ENCODE measurements at regions not wholly inside any gene's neighbourhood (a gene's known extent, or its start where the extent isn't known, plus 50 kb on each side); places are given as distances from the start of the nearest gene placed in this dataset.

GRCh38 chr1:30263405-30263804 is 460.0 kb downstream of the MATN1 start:
- no peaks in the 10 kb centered on the region for H3K27me3 ChIP-seq (ENCODE audit: insufficient read depth, low read depth, low read length)
- no peak overlapping the region for H3K27ac ChIP-seq (ENCODE audit: low read length)
- H3K36me3 ChIP-seq (ENCODE audit: insufficient read depth, low read length): no peaks in the 10 kb centered on the region
- no peaks in the 10 kb centered on the region for H4K20me1 ChIP-seq (ENCODE audit: insufficient read depth)
- H2AFZ ChIP-seq (ENCODE audit: low read depth, low read length): no peak overlapping the region
- H3K79me2 ChIP-seq (replicated peaks; ENCODE audit: insufficient read depth, low read length): no peaks in the 10 kb centered on the region
- no peak overlapping the region for H3K4me2 ChIP-seq (ENCODE audit: low read length)
- no peaks in the 10 kb centered on the region for H3K9me3 ChIP-seq (ENCODE audit: low read length)
- H3K9me2 ChIP-seq (ENCODE audit: insufficient read depth, low read length): no peaks in the 10 kb centered on the region
- no peak overlapping the region for H3K4me3 ChIP-seq (ENCODE audit: low read length)
- no peak for TF ChIP-seq EZH2 (IDR thresholded peaks at IDR 0.05; ENCODE audit: borderline replicate concordance, insufficient read depth, low read length, poor library complexity, severe bottlenecking)
- no peak for TF ChIP-seq SMC3 (conservative IDR thresholded peaks at IDR 0.05; ENCODE audit: poor library complexity)
- no peak for TF ChIP-seq MXI1 (conservative IDR thresholded peaks at IDR 0.05; ENCODE audit: poor library complexity, severe bottlenecking)
- TF ChIP-seq CTCF (IDR thresholded peaks at IDR 0.05; ENCODE audit: poor library complexity, severe bottlenecking): no peak
- TF ChIP-seq TAF1 (IDR thresholded peaks at IDR 0.05; ENCODE audit: low read depth): no peak
- no peak for TF ChIP-seq POLR2AphosphoS5 (IDR thresholded peaks at IDR 0.05)
- no peak for TF ChIP-seq EP300 (conservative IDR thresholded peaks at IDR 0.05; ENCODE audit: poor library complexity, severe bottlenecking)
- TF ChIP-seq RAD21 (conservative IDR thresholded peaks at IDR 0.05): no peak
- no peak for TF ChIP-seq REST (IDR thresholded peaks at IDR 0.05; ENCODE audit: borderline replicate concordance)
- H3K9ac ChIP-seq (ENCODE audit: low read length): no peak overlapping the region
- H3F3A ChIP-seq (ENCODE audit: insufficient read depth, low read length, poor library complexity, severe bottlenecking): no peaks in the 10 kb centered on the region

- H3K4me2 ChIP-seq (ENCODE audit: low read length): no peak overlapping the region
- H2AFZ ChIP-seq (ENCODE audit: low read depth, low read length): no peak overlapping the region
- H3K9me2 ChIP-seq (ENCODE audit: insufficient read depth, low read length): no peaks in the 10 kb centered on the region
- no peaks in the 10 kb centered on the region for H3K79me2 ChIP-seq (replicated peaks; ENCODE audit: insufficient read depth, low read length)
- H3K27ac ChIP-seq (ENCODE audit: low read length): no peak overlapping the region
- H3K9ac ChIP-seq (ENCODE audit: low read length): no peak overlapping the region
- no peaks in the 10 kb centered on the region for H4K20me1 ChIP-seq (ENCODE audit: insufficient read depth)
- no peaks in the 10 kb centered on the region for H3F3A ChIP-seq (ENCODE audit: insufficient read depth, low read length, poor library complexity, severe bottlenecking)
- no peaks in the 10 kb centered on the region for H3K9me3 ChIP-seq (ENCODE audit: low read length)
- H3K27me3 ChIP-seq (ENCODE audit: insufficient read depth, low read depth, low read length): no peaks in the 10 kb centered on the region
- TF ChIP-seq CTCF (IDR thresholded peaks at IDR 0.05; ENCODE audit: poor library complexity, severe bottlenecking) (no peak), RAD21 (conservative IDR thresholded peaks at IDR 0.05) (no peak), REST (IDR thresholded peaks at IDR 0.05; ENCODE audit: borderline replicate concordance) (no peak), EZH2 (IDR thresholded peaks at IDR 0.05; ENCODE audit: borderline replicate concordance, insufficient read depth, low read length, poor library complexity, severe bottlenecking) (no peak), MXI1 (conservative IDR thresholded peaks at IDR 0.05; ENCODE audit: poor library complexity, severe bottlenecking) (no peak), TAF1 (IDR thresholded peaks at IDR 0.05; ENCODE audit: low read depth) (no peak), POLR2AphosphoS5 (IDR thresholded peaks at IDR 0.05) (no peak), SMC3 (conservative IDR thresholded peaks at IDR 0.05; ENCODE audit: poor library complexity) (no peak), EP300 (conservative IDR thresholded peaks at IDR 0.05; ENCODE audit: poor library complexity, severe bottlenecking) (no peak)
- no peak overlapping the region for H3K4me3 ChIP-seq (ENCODE audit: low read length)
- no peaks in the 10 kb centered on the region for H3K36me3 ChIP-seq (ENCODE audit: insufficient read depth, low read length)
Measured at GRCh38 chr1:30262158-30262557, 461.2 kb downstream of the MATN1 start.

All from neural cell (in vitro differentiated cells).